LHCN-M2 (cell line): ENCODE measurements at regions not wholly inside any gene's neighbourhood (a gene's known extent, or its start where the extent isn't known, plus 50 kb on each side); places are given as distances from the start of the nearest gene placed in this dataset.
A peak's percentile ranks its signal among the peaks of the same experiment; 100 is the strongest.

Experiments
- DNase-seq: peaks from one replicate; pipeline ENCODE4 v3.0.0-alpha.2; 2012; ENCODE audit warnings: low read depth

DNA sequence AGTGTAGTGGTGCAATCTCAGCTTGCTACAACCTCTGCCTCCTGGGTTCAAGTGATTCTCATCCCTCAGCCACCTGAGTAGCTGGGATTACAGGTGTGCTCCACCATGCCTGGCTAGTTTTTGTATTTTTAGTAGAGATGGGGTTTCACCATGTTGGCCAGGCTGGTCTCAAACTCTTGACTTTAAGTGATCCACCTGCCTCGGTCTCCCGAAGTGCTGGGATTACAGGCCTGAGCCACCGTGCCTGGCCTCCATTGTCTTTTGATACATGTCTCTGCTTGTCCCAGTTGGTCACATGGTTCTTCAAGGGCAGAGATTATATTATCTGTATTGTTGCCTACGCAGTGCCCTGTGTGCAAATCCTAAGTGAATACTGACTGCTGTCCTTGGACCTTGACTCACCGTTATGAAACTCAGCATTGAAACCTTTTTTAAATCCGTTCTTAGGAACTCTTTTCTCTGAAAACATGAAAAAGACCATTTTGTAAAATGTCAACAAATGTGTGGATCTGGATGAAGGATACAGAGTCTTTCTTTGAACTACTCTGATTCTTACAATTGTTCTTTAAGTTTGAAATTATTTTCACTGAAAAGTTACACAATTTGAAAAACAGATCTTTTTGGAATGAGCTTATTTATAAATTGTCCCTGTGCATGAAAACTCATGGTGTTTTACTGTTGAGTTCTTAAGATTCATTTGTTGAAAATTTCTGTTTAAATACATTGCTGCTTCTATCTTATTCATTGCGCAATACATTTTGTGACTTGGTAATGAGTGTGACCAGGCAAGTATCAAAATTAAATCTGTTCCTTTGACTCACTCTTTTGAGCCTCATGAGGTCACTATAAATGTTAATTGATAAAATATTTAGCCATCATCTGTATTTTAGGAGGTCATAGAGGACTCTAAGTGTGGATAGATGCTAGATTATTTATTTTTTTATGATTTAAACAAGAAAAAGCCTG lies 293.5 kb downstream of the UTRN start:
- peak; percentile 32 for DNase-seq

GRCh38 chr6:144580039-144580438 lies 294.9 kb downstream of the UTRN start:
- no peak for DNase-seq

GRCh38 chr6:144580771-144581170 lies 295.6 kb downstream of the UTRN start:
- DNase-seq, result no peak

- DNase-seq, result peak; percentile 41
Observed at GRCh38 chr6:144581812-144582537, 296.8 kb downstream of the UTRN start.

DNA sequence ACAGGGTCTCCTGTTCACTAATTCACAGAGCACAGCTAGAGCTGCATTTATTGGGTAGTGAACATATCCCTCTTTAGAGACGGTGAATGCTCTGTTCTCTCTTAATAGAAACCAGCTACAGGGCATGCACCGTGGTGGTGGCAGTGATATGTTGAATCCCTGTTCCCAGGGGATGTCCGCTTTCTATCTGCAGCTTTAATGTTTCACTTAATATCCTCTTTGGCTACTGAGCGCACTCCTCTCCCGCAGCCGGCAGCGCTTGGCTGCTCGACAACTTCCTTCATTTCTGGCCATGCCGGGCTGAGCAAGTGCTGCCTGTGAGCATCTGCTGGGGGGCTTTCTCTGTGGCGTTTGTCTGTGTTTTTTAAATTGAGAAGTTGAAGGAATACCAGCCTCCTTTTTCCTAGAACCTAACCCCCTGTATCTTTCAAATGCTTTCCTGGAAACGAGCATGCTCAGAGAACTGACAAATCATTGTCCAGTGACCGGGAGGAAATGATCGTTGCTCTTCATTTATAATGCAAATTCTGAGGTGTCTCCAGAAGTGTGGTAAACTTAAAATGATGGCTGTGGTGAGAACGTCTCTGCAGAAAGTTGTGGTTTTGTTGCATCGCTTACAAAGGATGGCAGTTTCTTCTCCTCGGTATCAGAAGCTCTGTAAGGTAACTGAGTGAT lies 297.9 kb downstream of the UTRN start:
- peak; percentile 36 for DNase-seq

DNA sequence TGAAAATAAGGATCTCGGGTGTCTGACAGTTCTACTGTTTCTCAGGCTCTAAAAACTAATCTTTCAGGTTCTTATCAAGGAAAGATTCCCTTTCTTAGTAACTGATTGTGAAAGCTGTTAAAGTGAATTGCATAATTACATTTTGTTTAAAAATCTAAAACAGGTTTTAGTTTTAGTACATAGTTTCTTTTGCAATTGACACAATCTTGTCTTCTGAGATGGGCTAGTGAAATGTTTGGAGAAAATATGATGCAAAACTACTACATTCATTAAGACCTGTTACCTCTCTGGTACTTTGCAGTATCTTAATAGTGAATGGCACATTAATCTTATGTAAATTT lies 298.4 kb downstream of the UTRN start:
- no peak for DNase-seq

- DNase-seq, result peak; percentile 42
Observed at GRCh38 chr6:144585217-144585814, 300.2 kb downstream of the UTRN start.

DNA sequence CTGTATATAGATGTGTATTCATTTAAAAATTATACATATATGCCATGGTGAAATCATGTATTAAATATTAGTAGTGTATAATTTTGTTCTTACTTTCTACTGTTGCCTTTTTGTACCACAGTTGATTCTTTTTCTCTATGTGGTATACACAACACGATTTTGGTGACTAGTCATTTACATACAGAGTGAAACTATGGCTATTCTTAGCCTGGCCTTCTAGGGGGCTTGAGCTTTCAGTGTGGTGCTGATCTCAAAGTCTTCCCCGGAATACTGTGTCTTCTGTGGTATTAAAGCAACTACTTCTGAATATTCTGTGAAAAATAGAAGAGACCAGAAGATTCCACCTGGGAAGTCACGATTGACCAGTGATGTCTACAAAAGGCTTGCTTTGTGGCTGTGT lies 301.9 kb downstream of the UTRN start:
- DNase-seq, result no peak

- no peak for DNase-seq
Observed at GRCh38 chr6:144588697-144589325, 303.7 kb downstream of the UTRN start.

GRCh38 chr6:144590532-144590931 lies 305.4 kb downstream of the UTRN start:
- DNase-seq, result no peak

- no peak for DNase-seq
Observed at GRCh38 chr6:144593392-144593791, 308.3 kb downstream of the UTRN start.

DNA sequence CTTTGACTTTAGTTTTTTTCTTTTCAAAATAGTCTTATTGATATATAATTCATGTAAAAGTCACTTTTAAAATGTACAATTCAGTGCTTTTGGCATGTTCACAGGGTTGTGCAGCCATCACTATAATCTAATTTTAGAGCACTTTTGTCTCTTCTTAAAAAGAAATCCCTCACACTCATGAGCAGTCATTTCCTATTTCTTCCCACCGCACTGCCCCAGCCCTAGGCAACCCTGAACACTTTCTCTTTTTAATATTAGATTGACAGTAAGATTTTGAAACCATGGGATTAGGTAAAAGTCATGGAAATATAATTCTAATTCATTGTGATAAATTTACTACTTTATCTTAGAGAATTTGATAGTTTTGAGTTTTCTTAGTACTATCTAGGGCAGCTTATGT lies 309.4 kb downstream of the UTRN start:
- DNase-seq, result no peak

DNA sequence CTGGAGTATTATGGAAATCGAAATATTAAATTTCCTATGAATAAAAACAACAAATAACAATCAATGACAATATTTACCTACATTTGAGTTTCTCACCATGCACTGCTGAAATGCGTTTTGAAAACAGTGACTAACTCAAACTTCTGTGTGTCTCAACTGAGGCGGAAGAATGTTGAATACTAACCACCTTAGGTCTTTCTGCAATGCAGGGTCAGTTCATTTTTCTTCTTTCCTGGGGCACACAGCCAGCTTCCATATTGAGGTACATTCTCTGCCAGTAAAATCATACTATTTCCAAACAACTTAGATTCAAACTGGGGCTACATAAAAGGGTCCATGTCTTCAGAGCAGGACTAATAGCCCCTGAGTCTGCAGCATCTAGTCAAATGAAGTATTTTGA lies 310.1 kb downstream of the UTRN start:
- DNase-seq, result no peak

GRCh38 chr6:144597511-144597910 lies 312.4 kb downstream of the UTRN start:
- DNase-seq, result no peak

GRCh38 chr6:144599615-144600014 lies 314.5 kb downstream of the UTRN start:
- no peak for DNase-seq

DNA sequence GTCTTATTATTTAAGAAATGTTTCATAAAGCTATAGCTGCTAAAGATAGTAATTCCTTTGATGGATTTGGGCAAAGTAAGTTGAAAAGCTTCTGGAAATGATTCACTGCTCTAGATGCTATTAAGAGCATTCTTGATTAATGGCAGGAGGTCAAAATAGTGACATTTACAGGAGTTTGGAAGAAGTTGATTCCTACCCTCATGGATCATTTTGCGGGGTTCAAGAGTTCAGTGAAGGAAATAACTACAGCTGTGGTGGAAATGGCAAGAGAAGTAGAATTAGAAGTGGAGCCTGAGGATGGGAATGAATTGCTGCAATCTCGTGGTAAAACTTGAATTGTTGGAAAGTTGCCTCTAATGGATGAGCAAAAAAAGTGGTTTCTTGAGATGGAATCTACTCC lies 316.1 kb downstream of the UTRN start:
- DNase-seq, result peak; percentile 2

- DNase-seq, result no peak
Observed at GRCh38 chr6:144602523-144603180, 317.5 kb downstream of the UTRN start.

DNA sequence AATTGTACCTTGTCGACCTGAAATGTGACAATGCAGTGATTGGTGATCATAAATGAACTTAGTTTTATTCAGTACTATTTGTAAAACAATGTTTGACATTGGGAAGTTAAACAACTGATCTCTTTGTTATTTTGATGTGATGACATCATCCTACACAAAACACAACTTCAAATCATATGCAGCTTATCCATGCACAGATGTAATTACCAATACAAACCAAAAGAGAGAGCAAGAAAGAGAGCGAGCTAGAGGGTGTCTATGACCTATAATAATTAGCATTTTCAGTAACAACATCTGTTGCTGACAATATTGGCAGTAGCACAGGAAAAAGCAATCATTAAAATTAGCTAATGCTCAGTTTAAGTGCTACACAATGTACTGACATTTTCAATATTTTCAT lies 320.9 kb downstream of the UTRN start:
- no peak for DNase-seq

DNA sequence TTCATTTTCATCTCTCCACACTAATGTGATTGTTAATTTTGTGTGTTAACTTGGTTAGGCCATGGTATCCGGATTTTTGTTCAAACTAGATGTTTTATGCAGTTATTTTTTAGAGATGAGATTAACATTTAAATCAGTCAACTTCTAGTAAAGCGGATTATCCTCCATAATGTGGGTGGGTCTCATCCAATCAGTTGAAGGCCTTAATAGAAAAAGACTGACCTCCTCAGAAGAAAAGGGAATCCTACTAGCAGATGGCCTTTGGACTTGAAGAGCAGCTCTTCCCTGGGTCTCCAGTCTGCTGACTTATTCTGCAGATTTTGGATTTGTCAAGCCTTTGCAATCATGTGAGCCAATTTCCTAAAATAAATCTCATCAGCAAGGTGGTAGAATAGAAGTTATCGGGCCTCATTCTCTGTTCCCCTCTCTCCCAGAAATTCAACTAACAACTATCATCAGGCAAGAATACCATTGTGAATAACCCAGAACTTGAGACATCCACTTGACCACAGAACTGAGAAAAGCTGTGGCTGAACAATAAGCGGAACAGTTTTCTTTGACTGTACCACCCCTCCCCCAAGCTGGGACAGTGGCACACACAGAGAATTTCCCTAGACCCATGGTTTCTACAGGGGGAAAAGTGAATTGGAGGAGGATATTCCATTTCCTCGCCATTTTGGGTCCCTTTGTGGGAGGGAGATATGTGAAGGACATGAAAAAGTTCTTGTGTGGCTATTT lies 323.0 kb downstream of the UTRN start:
- no peak for DNase-seq

DNA sequence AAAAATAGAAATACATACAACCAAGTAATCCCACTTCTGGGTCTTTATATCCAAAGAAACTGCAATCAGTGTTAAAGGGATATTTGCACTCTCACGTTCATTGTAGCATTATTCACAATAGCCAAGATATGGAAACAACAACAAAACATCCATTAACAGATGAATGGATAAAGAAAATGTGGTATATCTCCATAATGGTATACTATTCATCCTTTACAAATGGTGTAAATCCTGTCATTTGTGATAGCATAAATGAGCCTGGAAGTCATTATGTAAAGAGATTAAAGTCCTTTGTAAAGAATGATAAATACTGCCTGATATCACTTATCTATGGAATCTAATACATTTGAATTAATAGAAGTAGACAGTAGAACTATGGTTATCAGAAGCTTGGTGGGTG lies 327.7 kb downstream of the UTRN start:
- DNase-seq, result no peak
